NCI-H748 (cell line): ENCODE measurements at regions not wholly inside any gene's neighbourhood (a gene's known extent, or its start where the extent isn't known, plus 50 kb on each side); places are given as distances from the start of the nearest gene placed in this dataset.

Experiments
- DNase-seq: peaks from one replicate; lab custom pipeline; 2025; ENCODE audit not compliant: unreplicated experiment; lab: John Stamatoyannopoulos, UW

DNA sequence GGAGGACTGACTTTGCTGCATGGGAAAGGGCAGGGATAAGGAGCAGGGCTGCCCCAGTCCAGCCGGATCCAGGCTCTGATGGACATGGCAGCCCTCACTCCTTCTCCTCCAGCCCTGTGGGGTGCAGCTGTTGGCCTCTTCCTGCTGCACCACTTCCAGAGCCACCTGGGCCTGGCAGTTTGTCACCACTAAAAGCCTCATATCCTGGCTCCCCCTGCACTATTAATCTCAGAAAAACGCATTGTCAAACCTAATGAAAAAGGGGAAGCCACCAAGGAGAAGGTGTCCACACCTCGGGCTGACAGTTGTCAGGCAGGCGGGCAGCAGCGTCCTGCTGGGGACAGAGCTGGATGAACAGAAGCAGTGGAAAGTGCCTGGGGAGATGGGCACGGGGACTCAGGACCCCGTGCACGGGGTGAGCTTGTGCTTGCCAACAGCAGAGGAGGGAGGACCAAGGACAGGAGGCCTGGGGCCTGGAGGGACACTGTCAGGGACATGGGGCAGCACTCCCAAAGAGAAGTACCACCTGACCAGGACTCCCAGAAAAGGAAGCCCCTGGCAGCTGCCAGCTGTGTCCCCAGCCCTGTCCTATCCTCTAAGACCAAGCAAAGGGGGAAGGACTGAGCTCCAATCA lies 151.1 kb upstream of the TSHZ3 start:
- no peak for DNase-seq

DNA sequence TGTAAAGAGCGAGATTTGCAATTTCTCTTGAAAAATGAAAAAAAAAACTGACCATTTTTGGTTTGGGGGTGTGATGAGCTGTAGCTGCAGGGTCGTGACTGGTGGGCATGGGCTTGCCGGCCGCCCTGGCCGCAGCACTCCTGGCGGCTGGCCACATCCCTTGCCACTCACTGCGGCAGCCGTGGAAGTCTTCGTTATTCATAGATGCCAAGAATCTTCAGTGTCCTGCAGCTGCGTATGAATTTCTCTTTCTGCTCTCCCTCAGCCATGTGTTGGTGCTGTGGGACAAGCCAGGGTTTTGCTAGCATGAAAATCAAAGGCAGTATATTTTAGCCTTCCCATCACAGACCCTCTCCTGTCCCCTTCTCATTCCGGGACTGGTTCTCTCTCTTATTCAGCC lies 151.7 kb upstream of the TSHZ3 start:
- DNase-seq = no peak

DNA sequence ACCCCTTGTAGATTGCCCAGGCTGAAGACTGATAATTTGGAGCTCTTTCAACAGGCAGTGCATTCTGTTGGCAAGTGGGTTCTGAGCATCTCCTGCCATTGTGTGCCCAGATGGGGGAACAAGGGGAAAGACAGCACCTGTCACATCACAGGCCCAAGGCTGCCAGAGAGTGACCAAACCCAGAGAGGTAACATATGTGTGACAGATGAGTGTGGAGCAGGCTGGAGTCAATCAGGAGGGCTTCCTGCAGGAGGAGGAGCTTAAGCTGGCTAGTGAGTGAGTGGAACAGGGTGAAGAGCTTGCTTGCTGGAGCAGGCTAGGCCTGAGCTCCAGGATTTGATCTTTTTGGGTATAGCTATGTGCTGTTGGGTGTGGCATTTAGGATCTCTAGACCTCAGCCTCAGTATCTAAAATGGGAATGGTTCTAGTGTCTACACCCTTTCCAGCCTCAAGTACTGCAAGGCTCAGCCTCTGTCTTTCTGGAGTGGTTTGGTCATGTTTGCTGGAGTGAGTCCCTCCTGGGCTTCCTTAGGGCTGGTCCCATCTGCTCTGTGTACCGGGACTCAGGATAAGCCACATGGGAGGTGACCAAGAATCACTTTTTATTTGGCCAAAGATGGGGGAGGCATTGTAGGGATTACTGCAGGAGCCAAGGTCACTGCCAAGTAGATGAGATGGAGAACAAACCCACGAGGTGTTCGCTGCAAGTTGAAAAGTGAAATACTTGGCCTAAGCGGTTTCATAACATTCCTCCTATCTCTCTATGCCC lies 152.4 kb upstream of the TSHZ3 start:
- DNase-seq = no peak

DNA sequence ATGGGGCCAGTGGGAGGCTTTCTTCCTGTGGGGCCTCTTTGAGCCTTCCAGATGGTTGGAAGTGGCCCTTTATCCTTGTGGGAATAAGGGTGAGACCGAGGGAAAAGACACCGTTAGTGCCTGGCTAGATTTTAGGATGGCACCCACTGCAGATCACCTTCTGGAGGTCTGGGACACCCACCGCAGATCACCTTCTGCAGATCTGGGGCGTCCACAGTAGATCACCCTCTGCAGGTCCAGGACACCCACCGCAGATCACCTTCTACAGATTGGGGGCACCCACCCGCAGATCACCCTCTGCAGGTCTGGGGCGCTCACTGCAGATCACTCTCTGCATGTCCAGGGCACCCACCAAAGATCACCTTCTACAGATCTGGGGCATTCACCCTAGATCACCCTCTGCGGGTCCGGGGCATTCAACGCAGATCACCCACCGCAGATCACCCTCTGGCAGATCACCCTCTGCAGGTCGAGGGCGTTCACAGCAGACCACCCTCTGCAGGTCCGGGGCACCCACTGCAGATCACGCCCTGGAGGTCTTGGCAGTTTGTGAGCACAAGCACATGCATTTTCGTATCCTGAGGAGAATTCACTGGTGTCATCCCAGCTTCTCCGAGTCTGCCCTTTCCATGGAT lies 153.4 kb upstream of the TSHZ3 start:
- DNase-seq = no peak

DNA sequence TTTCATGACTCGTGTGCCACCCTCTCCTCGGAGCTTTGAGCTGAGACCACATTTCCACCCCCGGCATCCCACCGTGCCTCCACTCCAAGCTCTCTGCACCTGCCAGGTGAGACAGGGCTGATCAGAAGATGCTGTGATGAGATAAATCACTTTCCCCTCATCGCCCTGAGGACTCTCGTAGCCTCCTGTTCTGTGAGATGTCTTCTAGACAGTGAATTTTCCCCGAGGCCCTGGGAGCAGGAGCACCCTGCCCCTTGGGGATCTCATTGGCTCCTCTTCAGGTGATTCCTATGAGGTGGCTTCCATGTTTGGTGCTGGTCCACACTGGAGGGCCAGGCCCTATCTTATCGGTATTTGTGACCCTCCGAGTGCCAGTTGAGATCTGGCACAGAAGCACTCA lies 154.0 kb upstream of the TSHZ3 start:
- no peak for DNase-seq

DNA sequence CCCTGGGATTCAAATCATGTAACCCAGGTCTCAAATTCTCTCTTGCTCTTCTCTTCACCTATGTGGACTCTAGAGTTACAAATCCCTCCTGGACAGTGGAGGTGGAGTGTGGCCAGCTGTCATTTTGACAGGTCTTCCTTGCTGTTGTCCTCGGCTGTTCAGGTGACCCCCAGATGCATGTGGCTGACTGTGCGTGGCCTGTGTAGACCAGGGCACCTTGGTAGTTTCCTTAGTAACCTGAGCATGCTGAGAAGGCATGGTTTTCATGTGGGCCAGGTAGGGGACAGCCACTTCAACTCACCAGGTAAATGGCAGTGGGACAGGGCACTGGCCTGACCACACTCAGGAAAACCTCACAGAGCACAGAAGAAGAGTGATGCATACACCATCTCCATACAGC lies 155.0 kb upstream of the TSHZ3 start:
- no peak for DNase-seq

DNA sequence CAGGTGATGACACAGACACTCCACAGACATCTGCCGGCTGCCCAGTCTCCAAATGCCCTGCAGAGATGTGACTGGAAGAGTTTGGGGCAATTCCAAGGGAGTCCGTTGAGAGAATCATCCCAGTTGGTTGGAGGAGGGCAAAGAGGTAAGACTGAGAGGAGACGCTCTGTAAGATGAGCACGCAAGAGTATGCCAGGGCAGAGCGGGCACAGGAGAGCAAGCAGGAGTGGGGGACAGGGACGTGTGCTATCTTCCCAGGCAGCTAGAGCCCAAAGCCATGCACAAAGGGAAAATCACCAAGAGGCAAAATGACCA lies 156.3 kb upstream of the TSHZ3 start:
- no peak for DNase-seq

DNA sequence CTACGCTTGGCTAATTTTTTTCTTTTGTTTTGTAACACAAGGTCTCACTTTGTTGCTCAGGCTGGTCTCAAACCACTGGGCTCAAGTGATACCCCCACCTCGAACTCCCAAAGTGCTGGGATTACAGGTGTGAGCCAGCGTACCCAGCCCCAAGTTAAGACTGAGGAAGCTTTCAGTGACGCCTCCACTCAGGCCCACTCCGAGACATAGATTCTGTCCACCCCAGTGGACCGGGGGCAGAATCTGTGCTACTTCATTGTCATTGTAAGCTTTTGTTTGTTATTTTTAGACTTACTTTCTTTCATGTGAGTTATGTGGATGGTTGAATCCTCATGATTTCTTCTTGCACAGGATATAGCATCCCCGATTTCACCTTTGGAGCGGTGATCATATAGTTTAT lies 156.9 kb upstream of the TSHZ3 start:
- DNase-seq = no peak

DNA sequence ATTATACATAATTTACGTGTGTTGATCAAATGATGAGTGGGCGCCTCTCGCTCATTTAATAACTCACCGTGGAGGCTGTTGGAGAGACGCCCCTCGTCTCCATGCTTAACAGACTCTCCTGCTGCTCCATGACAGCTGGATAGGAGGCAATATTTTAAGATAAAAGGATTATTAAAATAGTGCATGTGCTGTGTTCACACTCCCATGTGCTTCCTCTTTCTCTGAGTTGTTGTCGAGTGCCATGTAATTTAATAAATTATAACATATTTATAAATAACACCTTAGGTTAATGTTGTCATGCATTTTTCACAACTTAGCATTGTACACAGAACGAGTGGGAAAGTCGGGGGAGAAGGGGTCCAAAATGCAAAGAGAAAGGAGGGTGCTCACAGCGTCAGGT lies 161.4 kb upstream of the TSHZ3 start:
- no peak for DNase-seq

DNA sequence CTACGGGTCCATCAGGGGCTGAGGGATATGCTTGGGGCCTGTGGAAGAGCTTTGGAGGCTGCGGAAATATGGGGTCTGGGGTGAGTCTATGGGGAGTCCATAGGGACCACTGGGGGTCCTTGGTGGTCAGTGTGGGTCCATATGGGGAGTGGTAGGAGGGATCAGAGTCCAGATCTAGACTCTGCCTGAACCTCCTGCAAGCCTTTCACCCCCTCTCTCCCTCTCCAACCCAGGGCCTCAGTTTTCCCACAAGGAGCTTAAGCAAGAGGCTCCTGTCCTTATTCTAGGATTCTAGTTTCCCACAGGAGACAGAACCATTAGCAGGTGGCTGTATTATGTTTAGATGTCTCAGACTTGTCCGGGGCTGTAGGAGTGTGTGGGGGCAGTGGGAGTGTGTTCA lies 161.9 kb upstream of the TSHZ3 start:
- no peak for DNase-seq

DNA sequence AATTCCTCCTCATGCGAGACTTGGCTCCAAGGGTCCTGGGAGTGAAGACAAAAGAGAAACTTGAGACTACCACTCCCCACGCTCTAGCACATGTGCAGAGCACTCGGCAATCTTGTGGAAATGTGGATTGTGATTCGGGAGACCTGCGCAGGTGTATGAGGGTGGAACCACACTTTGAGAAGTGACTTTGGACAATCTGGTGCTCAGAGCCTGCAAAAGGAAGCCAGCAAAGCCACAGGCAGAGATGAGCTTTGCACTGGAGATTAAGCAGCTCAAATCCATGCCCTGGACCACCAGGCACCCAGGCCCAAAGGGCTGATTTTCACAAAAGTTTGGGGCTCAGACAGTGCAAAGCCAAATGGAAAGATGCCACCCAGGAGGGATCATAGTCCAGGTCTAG lies 162.5 kb upstream of the TSHZ3 start:
- DNase-seq = no peak

DNA sequence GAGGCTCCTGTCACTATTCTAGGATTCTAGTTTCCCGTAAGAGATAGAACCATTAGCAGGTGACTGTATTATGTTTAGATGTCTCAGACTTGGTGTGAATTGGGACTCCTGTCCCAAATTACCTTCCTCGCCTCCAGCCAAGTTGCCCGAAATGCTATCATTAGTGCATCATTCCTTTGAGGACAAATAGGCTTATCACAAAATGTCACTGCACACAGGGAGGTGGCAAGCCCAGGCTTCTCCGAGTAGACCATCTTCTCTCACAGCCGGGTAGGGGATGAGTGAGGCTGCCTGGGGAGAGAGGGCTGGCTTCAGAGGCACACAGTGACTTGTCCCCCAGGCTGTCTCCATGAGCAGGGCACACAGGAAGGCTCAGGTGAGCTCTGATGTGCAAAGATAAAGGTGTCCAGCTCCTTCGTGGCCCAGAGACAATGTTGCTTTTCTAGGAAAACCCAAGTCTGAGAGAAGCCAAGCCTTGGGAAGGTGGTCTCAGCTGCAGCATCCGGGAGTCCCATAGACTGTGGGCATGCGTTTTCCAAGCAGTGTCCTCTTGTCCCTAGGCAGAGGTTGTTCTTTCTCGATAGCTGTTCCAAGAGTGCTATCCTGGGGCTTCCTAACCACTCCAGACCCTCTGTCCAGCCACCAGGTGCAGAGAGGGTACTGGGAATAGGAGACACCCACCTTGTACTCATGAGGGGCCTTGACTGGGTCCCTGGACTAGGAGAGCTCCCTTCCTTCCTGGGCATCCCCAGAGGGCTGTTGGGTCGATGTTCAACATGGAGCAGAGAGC lies 163.1 kb upstream of the TSHZ3 start:
- no peak for DNase-seq

DNA sequence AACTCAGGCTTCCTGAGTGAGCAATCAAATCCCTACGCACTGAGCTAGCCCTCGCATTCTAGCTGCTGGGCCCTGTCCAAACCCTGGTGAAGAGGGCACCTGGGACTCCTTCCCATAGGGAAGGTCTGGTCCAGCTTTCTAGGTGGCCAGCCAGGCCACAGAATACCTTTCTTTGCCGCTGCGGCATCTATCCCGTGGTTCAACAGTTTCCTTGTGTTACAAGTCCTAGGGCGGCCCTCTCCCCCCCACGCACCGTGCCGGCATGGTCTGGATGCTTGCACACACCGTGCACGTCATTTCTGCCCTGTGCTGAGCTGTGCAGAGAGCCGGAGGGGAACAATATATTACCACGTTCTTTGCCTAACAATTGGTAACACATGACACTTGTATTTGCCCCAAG lies 164.6 kb upstream of the TSHZ3 start:
- no peak for DNase-seq

DNA sequence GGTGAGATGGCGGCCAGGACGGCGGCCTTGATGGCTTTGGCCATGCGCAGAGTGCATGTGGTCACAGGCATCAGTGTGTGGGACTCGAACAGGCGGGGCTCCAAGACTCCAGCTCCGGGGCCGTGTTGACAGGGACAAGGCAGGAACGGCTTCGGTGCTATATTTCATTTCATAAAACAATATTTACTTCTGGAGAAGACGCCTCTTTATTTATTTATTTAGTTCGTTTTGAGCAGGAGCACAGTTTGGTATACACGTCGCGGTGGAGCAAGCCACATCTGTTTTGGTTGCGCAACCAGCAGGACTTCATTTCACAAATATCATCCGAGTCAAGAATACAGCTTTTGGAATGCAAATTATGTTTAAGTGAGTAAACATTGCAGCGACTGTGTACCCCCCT lies 166.7 kb upstream of the TSHZ3 start:
- DNase-seq = no peak

DNA sequence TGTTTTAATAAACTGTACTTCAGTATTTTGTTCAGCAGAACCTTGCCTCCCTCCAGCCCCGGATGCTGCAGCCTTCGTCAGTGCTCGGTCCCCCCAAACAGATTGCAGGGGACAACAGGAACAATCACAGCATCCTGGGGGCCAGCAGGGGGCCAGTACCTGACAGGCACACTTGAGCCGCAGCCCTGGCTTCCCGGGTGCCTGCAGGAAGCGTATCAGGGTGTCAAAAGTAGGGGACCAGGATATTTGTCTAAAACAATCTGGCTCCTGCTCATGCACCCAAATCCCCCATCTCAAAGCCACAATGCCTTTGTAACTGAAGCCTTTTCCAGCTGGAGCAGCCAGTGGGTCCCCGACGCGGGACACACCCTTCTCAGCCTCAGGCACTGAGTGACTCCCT lies 167.5 kb upstream of the TSHZ3 start:
- no peak for DNase-seq

DNA sequence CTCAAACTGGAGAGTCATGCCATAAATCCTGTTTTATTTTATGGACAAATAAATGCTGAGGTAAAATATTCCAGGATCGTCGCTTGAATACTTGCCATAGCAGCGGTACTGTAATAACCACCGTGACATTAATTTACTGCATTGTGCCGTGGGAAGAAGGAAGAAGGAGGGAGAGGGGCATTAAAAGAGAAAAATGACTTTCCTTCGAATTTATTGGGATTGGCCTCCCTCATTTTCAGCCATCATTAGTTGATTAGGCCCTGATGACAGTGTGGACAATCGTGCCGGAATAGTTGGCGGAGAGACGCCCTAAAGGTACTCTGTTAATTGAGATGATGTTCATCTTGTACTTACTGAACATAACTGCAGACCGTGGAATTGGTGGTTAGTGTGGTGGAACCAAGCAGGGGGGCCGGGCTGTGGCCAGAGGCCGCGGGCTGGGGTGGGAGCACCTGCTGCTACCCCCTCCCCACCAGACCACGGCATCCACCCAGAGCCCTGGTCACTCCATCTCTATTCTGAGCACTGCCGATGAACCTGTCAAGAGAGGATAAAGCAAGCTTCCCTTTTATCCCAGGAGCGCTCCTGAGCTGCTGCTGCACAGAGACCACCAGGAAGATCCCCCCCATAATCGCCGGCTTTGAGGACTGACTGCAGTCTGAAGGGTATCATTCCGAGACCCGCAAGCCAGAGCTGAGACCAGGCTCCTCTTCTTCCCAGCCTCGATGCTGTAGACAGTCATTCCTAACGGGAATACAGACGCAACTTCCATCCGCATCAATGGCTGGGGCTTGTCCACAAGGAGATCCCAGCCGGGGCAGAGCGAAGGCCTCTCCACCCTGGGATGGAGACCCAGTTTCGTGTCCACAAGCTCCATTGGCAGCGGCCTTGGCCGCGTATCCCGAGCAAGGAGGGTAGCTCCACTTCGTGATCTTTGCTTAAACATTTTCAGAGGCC lies 168.3 kb upstream of the TSHZ3 start:
- DNase-seq = no peak

DNA sequence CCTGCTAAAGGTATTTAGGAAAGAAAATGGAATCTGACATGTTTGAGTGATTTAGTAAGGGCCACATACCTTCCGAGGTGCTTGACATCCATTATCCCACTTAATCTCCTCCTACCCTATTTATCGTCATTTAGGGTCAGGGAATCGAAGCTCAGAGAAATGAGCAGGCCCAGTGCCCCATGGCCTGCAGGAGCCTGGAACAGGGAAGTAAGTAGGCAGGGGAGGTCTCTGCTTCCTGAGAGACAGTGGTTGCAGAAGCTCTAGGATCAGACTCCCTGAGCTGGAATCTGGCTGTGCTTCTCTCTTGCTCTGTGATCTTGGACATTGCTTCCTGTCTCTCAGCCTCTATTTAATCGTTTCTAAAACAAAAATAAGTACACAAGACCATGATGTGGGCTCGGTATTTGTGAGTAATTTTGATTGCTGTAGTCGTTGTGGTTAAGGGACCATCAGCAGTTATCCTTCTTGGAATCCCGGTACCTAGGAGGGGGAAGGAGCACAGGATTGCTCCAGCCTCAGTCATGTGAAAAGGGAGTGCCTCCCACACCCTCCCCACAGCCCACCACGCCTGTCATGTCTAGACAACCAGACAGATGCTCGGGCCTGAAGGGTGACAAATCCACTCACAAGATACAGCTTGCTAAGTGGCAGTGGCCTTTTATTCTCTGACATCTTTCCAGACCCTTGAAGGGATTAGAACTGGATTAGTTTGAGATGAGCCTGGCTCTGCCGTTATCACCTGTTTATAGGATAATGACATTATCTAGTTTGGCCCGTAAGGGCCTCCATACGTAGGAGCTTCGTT lies 169.2 kb upstream of the TSHZ3 start:
- DNase-seq = no peak

DNA sequence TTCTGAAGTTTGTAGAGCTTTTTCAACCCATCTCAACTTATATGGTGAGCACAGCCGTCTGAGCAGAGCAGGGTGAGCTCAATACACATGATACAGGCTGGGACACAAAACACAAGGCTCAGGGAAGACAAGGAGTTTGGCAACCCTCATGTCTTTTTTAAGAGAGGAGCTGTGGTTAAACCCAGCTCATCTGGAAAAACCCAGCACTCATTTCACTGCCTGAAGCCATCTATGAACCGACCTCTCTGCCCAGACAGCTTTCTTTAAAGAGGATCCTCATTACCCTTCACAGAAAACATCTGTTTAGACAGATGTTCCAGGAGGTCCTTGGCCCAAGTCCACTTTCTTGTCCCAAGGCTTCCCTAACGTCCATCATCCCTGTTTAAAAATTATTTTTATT lies 170.0 kb upstream of the TSHZ3 start:
- no peak for DNase-seq

DNA sequence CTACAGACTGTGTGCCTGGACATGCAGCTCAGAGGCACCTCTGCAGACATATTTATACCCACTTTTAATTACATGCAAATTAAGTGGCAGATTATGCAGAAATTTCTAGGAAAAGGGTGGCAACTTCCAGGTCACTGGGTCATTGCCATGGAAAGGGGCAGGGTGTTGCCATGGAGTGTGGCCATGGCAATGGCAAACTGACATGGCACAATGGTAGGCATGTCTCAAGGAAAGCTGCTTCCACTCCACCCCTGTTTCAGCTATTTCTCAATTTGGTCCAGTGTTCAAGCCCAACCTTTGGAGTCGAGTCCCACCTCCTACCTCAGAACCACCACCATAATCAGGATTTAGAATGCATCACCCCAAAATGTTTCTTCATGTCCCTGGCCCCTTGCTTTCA lies 170.7 kb upstream of the TSHZ3 start:
- DNase-seq = no peak

DNA sequence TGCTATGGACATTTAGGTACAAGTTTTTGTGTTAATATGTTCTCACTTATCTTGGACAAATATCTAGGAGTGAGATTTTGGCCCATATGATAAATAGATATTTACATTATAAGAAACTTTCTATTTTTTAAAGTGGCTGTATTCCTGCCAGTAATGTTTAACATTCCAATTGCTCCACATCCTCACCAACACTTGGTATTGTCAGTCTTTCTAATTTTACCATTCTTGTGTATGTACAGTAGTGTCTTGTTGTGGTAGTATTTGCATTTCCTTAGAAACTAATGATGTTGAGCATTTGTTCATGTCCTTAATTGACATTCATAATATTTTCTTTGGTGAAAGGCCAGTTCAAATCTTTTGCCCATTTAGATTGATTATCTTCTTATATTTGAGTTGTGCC lies 171.4 kb upstream of the TSHZ3 start:
- no peak for DNase-seq
